Progenitor cell of endocrine pancreas (in vitro differentiated cells): ENCODE measurements at regions not wholly inside any gene's neighbourhood (a gene's known extent, or its start where the extent isn't known, plus 50 kb on each side); places are given as distances from the start of the nearest gene placed in this dataset.

Experiments
- DNase-seq: peaks from one replicate; pipeline ENCODE4 v3.0.0; 2021; ENCODE audit warnings: low spot score; ENCODE audit not compliant: unreplicated experiment
- H3K27ac Mint-ChIP-seq: 2 replicates; pipeline ENCODE4 v1.8.0; 2021; ENCODE audit warnings: mild to moderate bottlenecking, moderate library complexity, mixed read lengths
- H3K27me3 Mint-ChIP-seq: 2 replicates; pipeline ENCODE4 v1.8.0; 2021; ENCODE audit warnings: mixed read lengths
- H3K36me3 Mint-ChIP-seq: 2 replicates; pipeline ENCODE4 v1.8.0; 2022; ENCODE audit warnings: mixed read lengths; ENCODE audit not compliant: insufficient read depth
- H3K4me1 Mint-ChIP-seq: 2 replicates; pipeline ENCODE4 v1.8.0; 2021; ENCODE audit warnings: low read depth, mixed read lengths
- H3K4me3 Mint-ChIP-seq: 2 replicates; pipeline ENCODE4 v1.8.0; 2021; ENCODE audit warnings: low read depth, mild to moderate bottlenecking, moderate library complexity, mixed read lengths
- H3K9me3 Mint-ChIP-seq: 2 replicates; pipeline ENCODE4 v1.8.0; 2021; ENCODE audit warnings: low read depth, mixed read lengths
- CTCF ChIP-seq: fragments of 200-600 bp; sonication (generic); IDR thresholded peaks from one replicate; pipeline ENCODE4 v1.5.0; 2021; ENCODE audit warnings: antibody characterized with exemption, mild to moderate bottlenecking; ENCODE audit not compliant: unreplicated experiment

- Mint-ChIP-seq H3K27ac (no peak overlapping the region), H3K36me3 (no peaks in the 10 kb centered on the region), H3K27me3 (no peaks in the 10 kb centered on the region), H3K4me1 (no peaks in the 10 kb centered on the region), H3K9me3 (no peaks in the 10 kb centered on the region), H3K4me3 (no peak overlapping the region)
- no peak for TF ChIP-seq CTCF
- no peak for DNase-seq
Observed at GRCh38 chr5:63843190-63843589, 119.1 kb downstream of the HTR1A start.

- Mint-ChIP-seq H3K27me3 (no peaks in the 10 kb centered on the region), H3K27ac (no peak overlapping the region), H3K4me3 (no peak overlapping the region), H3K36me3 (no peaks in the 10 kb centered on the region), H3K4me1 (no peaks in the 10 kb centered on the region), H3K9me3 (no peaks in the 10 kb centered on the region)
- DNase-seq: no peak
- no peak for TF ChIP-seq CTCF
Observed at GRCh38 chr5:63837437-63837836, 124.8 kb downstream of the HTR1A start.

- no peak overlapping the region for H3K27ac Mint-ChIP-seq
- no peak for TF ChIP-seq CTCF
Observed at GRCh38 chr5:63831381-63831780, 130.9 kb downstream of the HTR1A start.

GRCh38 chr5:63825984-63826383, 136.3 kb downstream of the HTR1A start:
- H3K27me3 Mint-ChIP-seq: no peaks in the 10 kb centered on the region
- H3K27ac Mint-ChIP-seq: no peak overlapping the region
- no peaks in the 10 kb centered on the region for H3K4me1 Mint-ChIP-seq

More at GRCh38 chr5:63831381-63831780, 130.9 kb downstream of the HTR1A start:
- no peak for DNase-seq
- Mint-ChIP-seq H3K27me3 (no peaks in the 10 kb centered on the region), H3K4me3 (no peak overlapping the region), H3K4me1 (no peaks in the 10 kb centered on the region), H3K9me3 (peaks cover under 1% of the 10 kb centered on the region), H3K36me3 (no peaks in the 10 kb centered on the region)

GRCh38 chr5:63823583-63823982, 138.7 kb downstream of the HTR1A start:
- no peak for DNase-seq
- Mint-ChIP-seq H3K36me3 (no peaks in the 10 kb centered on the region), H3K27ac (no peak overlapping the region), H3K4me1 (peaks cover 5% of the 10 kb centered on the region), H3K4me3 (no peak overlapping the region), H3K27me3 (no peaks in the 10 kb centered on the region), H3K9me3 (peaks cover 4% of the 10 kb centered on the region)
- TF ChIP-seq CTCF: no peak

More at GRCh38 chr5:63825984-63826383, 136.3 kb downstream of the HTR1A start:
- Mint-ChIP-seq H3K9me3 (peaks cover 4% of the 10 kb centered on the region), H3K36me3 (no peaks in the 10 kb centered on the region), H3K4me3 (no peak overlapping the region)
- no peak for TF ChIP-seq CTCF
- no peak for DNase-seq
